ENCODE measurements at regions not wholly inside any gene's neighbourhood (a gene's known extent, or its start where the extent isn't known, plus 50 kb on each side); places are given as distances from the start of the nearest gene placed in this dataset.

GRCh38 chr2:82143343-82143742 is 1838.8 kb upstream of the LRRTM1 start:
- no peak for TF ChIP-seq EZH2 (IDR thresholded peaks at IDR 0.05; ENCODE audit: borderline replicate concordance, low read depth, low read length, severe bottlenecking)
- TF ChIP-seq, protein P1, sequence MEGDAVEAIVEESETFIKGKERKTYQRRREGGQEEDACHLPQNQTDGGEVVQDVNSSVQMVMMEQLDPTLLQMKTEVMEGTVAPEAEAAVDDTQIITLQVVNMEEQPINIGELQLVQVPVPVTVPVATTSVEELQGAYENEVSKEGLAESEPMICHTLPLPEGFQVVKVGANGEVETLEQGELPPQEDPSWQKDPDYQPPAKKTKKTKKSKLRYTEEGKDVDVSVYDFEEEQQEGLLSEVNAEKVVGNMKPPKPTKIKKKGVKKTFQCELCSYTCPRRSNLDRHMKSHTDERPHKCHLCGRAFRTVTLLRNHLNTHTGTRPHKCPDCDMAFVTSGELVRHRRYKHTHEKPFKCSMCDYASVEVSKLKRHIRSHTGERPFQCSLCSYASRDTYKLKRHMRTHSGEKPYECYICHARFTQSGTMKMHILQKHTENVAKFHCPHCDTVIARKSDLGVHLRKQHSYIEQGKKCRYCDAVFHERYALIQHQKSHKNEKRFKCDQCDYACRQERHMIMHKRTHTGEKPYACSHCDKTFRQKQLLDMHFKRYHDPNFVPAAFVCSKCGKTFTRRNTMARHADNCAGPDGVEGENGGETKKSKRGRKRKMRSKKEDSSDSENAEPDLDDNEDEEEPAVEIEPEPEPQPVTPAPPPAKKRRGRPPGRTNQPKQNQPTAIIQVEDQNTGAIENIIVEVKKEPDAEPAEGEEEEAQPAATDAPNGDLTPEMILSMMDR (IDR thresholded peaks at IDR 0.05; ENCODE audit: borderline replicate concordance, extremely low read depth, low read length, poor library complexity, severe bottlenecking): no peak
- Histone ChIP-seq H2AFZ (ENCODE audit: low read depth, low read length) (no peak overlapping the region), H3K36me3 (ENCODE audit: insufficient read depth, low read length) (no peaks in the 10 kb centered on the region), H4K20me1 (ENCODE audit: insufficient read depth, low read length) (no peaks in the 10 kb centered on the region), H3K9ac (ENCODE audit: low read depth, low read length) (no peak overlapping the region), H3K79me2 (ENCODE audit: insufficient read depth, low read length) (no peaks in the 10 kb centered on the region), H3K27ac (ENCODE audit: low read length) (no peak overlapping the region), H3K9me3 (ENCODE audit: insufficient read depth, low read length, severe bottlenecking) (no peaks in the 10 kb centered on the region), H3K4me2 (ENCODE audit: insufficient read depth, low read length) (no peak overlapping the region), H3K27me3 (ENCODE audit: insufficient read depth, low read length, poor library complexity) (no peaks in the 10 kb centered on the region), H3K4me3 (ENCODE audit: low read depth in 1 of 2, low read length in 2 of 2) (no peak overlapping the region), H3K4me1 (ENCODE audit: insufficient read depth, low read length) (no peaks in the 10 kb centered on the region)
- no peak for DNase-seq
- no peak for ATAC-seq (ENCODE audit: insufficient read depth, low read depth)

GRCh38 chr2:82139979-82140611 is 1835.5 kb upstream of the LRRTM1 start:
- Histone ChIP-seq H3K36me3 (ENCODE audit: insufficient read depth, low read length) (no peaks in the 10 kb centered on the region), H3K4me2 (ENCODE audit: insufficient read depth, low read length) (no peak overlapping the region), H4K20me1 (ENCODE audit: insufficient read depth, low read length) (no peaks in the 10 kb centered on the region), H2AFZ (ENCODE audit: low read depth, low read length) (no peak overlapping the region), H3K4me3 (ENCODE audit: low read depth in 1 of 2, low read length in 2 of 2) (no peak overlapping the region), H3K79me2 (ENCODE audit: insufficient read depth, low read length) (no peaks in the 10 kb centered on the region), H3K4me1 (ENCODE audit: insufficient read depth, low read length) (no peaks in the 10 kb centered on the region), H3K9me3 (ENCODE audit: insufficient read depth, low read length, severe bottlenecking) (no peaks in the 10 kb centered on the region), H3K27ac (ENCODE audit: low read length) (no peak overlapping the region), H3K9ac (ENCODE audit: low read depth, low read length) (no peak overlapping the region), H3K27me3 (ENCODE audit: insufficient read depth, low read length, poor library complexity) (no peaks in the 10 kb centered on the region)
- DNase-seq (no peak), ATAC-seq (ENCODE audit: insufficient read depth, low read depth) (no peak)
- TF ChIP-seq, protein P1 (IDR thresholded peaks at IDR 0.05; ENCODE audit: borderline replicate concordance, extremely low read depth, low read length, poor library complexity, severe bottlenecking): no peak
- TF ChIP-seq EZH2 (IDR thresholded peaks at IDR 0.05; ENCODE audit: borderline replicate concordance, low read depth, low read length, severe bottlenecking): no peak

GRCh38 chr2:82137441-82137840 is 1832.9 kb upstream of the LRRTM1 start:
- Histone ChIP-seq H3K79me2 (ENCODE audit: insufficient read depth, low read length) (no peaks in the 10 kb centered on the region), H3K27ac (ENCODE audit: low read length) (no peak overlapping the region), H3K4me1 (ENCODE audit: insufficient read depth, low read length) (no peaks in the 10 kb centered on the region), H3K9me3 (ENCODE audit: insufficient read depth, low read length, severe bottlenecking) (no peaks in the 10 kb centered on the region), H4K20me1 (ENCODE audit: insufficient read depth, low read length) (no peaks in the 10 kb centered on the region), H3K27me3 (ENCODE audit: insufficient read depth, low read length, poor library complexity) (no peaks in the 10 kb centered on the region), H3K36me3 (ENCODE audit: insufficient read depth, low read length) (no peaks in the 10 kb centered on the region), H3K9ac (ENCODE audit: low read depth, low read length) (no peak overlapping the region), H3K4me2 (ENCODE audit: insufficient read depth, low read length) (no peak overlapping the region), H3K4me3 (ENCODE audit: low read depth in 1 of 2, low read length in 2 of 2) (no peak overlapping the region), H2AFZ (ENCODE audit: low read depth, low read length) (no peak overlapping the region)
- ATAC-seq (ENCODE audit: insufficient read depth, low read depth) (no peak), DNase-seq (no peak)
- no peak for TF ChIP-seq EZH2 (IDR thresholded peaks at IDR 0.05; ENCODE audit: borderline replicate concordance, low read depth, low read length, severe bottlenecking)
- TF ChIP-seq, protein P1 (IDR thresholded peaks at IDR 0.05; ENCODE audit: borderline replicate concordance, extremely low read depth, low read length, poor library complexity, severe bottlenecking): no peak
